GM23338 (cell line): ENCODE measurements at regions not wholly inside any gene's neighbourhood (a gene's known extent, or its start where the extent isn't known, plus 50 kb on each side); places are given as distances from the start of the nearest gene placed in this dataset.

Experiments used
- ATAC-seq: fragments of 200-7000 bp; cut with Tn5 transposase; 3 replicates; pipeline ENCODE4 v1.9.1; 2020
- DNase-seq: peaks from one replicate; pipeline ENCODE4 v3.0.0-alpha.2; 2015; ENCODE audit warnings: low spot score
- H2AFZ ChIP-seq: fragments of 200-600 bp; sonication (generic); 2 replicates; pipeline ENCODE4 v1.8.0; 2016; ENCODE audit warnings: antibody characterized with exemption, mild to moderate bottlenecking, moderate library complexity
- H3F3A ChIP-seq: fragments of 200-600 bp; sonication (generic); replicated peaks from 2 replicates; pipeline ENCODE4 v1.8.0; 2017; ENCODE audit warnings: antibody characterized with exemption, mixed run types, low read depth
- H3K27ac ChIP-seq: fragments of 200-600 bp; sonication (generic); 2 replicates; pipeline ENCODE4 v1.6.1; 2016; ENCODE audit warnings: low read depth
- H3K27me3 ChIP-seq: fragments of 200-600 bp; sonication (generic); 2 replicates; pipeline ENCODE4 v1.8.0; 2016; ENCODE audit warnings: mild to moderate bottlenecking, mixed run types, moderate library complexity; ENCODE audit not compliant: insufficient read depth
- H3K36me3 ChIP-seq: fragments of 200-600 bp; sonication (generic); 2 replicates; pipeline ENCODE4 v1.8.0; 2016; ENCODE audit warnings: mild to moderate bottlenecking; ENCODE audit not compliant: insufficient read depth
- H3K4me1 ChIP-seq: fragments of 200-600 bp; sonication (generic); 2 replicates; pipeline ENCODE4 v1.8.0; 2016; ENCODE audit warnings: mild to moderate bottlenecking, moderate library complexity; ENCODE audit not compliant: insufficient read depth
- H3K4me2 ChIP-seq: fragments of 200-600 bp; sonication (generic); 2 replicates; pipeline ENCODE4 v1.7.1; 2017; ENCODE audit warnings: mixed run types
- H3K4me3 ChIP-seq: fragments of 200-600 bp; sonication (generic); 2 replicates; pipeline ENCODE4 v1.6.1; 2016; ENCODE audit warnings: mixed run types
- H3K79me2 ChIP-seq: fragments of 200-600 bp; sonication (generic); replicated peaks from 2 replicates; pipeline ENCODE4 v1.8.0; 2017; ENCODE audit warnings: mild to moderate bottlenecking; ENCODE audit not compliant: insufficient read depth
- H3K9me2 ChIP-seq: fragments of 200-600 bp; sonication (generic); 2 replicates; pipeline ENCODE4 v1.8.0; 2017; ENCODE audit not compliant: insufficient read depth
- H4K20me1 ChIP-seq: fragments of 200-600 bp; sonication (generic); replicated peaks from 2 replicates; pipeline ENCODE4 v1.8.0; 2017; ENCODE audit warnings: mild to moderate bottlenecking; ENCODE audit not compliant: insufficient read depth
- H3K27ac Mint-ChIP-seq: 2 replicates; pipeline ENCODE4 v1.8.0; 2020; ENCODE audit warnings: inconsistent platforms, mild to moderate bottlenecking, moderate library complexity, mixed read lengths
- H3K27me3 Mint-ChIP-seq: 3 replicates; pipeline ENCODE4 v1.8.0; 2022; ENCODE audit warnings: low read depth, mild to moderate bottlenecking, moderate library complexity, mixed read lengths, inconsistent platforms; ENCODE audit not compliant: insufficient read depth, poor library complexity
- H3K36me3 Mint-ChIP-seq: 3 replicates; pipeline ENCODE4 v1.8.0; 2021; ENCODE audit warnings: low read depth, mild to moderate bottlenecking, inconsistent platforms, moderate library complexity, mixed read lengths
- H3K4me1 Mint-ChIP-seq: 3 replicates; pipeline ENCODE4 v1.8.0; 2020; ENCODE audit warnings: mild to moderate bottlenecking, inconsistent platforms, mixed read lengths
- H3K4me3 Mint-ChIP-seq: 3 replicates; pipeline ENCODE4 v1.8.0; 2021; ENCODE audit warnings: moderate library complexity, mild to moderate bottlenecking, inconsistent platforms, mixed read lengths
- H3K9me3 Mint-ChIP-seq: 3 replicates; pipeline ENCODE4 v1.8.0; 2020; ENCODE audit warnings: moderate library complexity, mild to moderate bottlenecking, inconsistent platforms, mixed read lengths
- CREB1 ChIP-seq: fragments of 250-450 bp; sonication (Bioruptor Pico); IDR thresholded peaks from 2 replicates; pipeline ENCODE4 v1.5.0; 2020; ENCODE audit warnings: low read depth, mild to moderate bottlenecking, moderate library complexity
- CTCF ChIP-seq, 2 experiments: fragments of 200-600 bp in 1 of 2; sonication (generic) in 1 of 2; conservative IDR thresholded peaks; 2 replicates each; pipeline versions ENCODE4 v1.5.1 to v1.6.1; 2016 to 2017; ENCODE audit warnings: antibody characterized with exemption in 2 of 2, low read depth in 2 of 2, mild to moderate bottlenecking in 2 of 2, moderate library complexity in 1 of 2
- EZH2 ChIP-seq: fragments of 200-600 bp; sonication (generic); IDR thresholded peaks from one replicate; pipeline ENCODE4 v1.8.0; 2017; ENCODE audit warnings: antibody characterized with exemption, mild to moderate bottlenecking, low read depth; ENCODE audit not compliant: unreplicated experiment
- JUNB ChIP-seq: IDR thresholded peaks from one replicate; pipeline ENCODE4 v1.6.1; 2016; ENCODE audit warnings: antibody characterized with exemption; ENCODE audit not compliant: unreplicated experiment
- POLR2AphosphoS5 ChIP-seq: IDR thresholded peaks from 2 replicates; pipeline ENCODE4 v1.6.1; 2016; ENCODE audit warnings: antibody characterized with exemption, low read depth
- STAT1 ChIP-seq: IDR thresholded peaks from one replicate; pipeline ENCODE4 v1.6.1; 2016; ENCODE audit warnings: antibody characterized with exemption; ENCODE audit not compliant: unreplicated experiment
- ZNF114 ChIP-seq: fragments of 250-450 bp; sonication (Bioruptor Pico); IDR thresholded peaks from 2 replicates; pipeline ENCODE4 v1.5.0; 2020; ENCODE audit warnings: mild to moderate bottlenecking, moderate library complexity
- ZNF331 ChIP-seq: fragments of 250-450 bp; sonication (Bioruptor Pico); IDR thresholded peaks from 2 replicates; pipeline ENCODE4 v1.5.0; 2020; ENCODE audit warnings: low read depth, mild to moderate bottlenecking, moderate library complexity
- ZNF462 ChIP-seq: fragments of 250-450 bp; sonication (Bioruptor Pico); IDR thresholded peaks from 2 replicates; pipeline ENCODE4 v1.5.0; 2020; ENCODE audit warnings: mild to moderate bottlenecking, moderate library complexity

GRCh38 chr3:76776927-76777326 is 263.0 kb upstream of the ROBO2 start (continued):
- TF ChIP-seq CTCF (conservative IDR thresholded peaks at IDR 0.05; ENCODE audit: low read depth in 2 of 2) (no peak), POLR2AphosphoS5 (no peak), ZNF331 (CRISPR knock-in tag) (no peak)

- H3K4me1 ChIP-seq = peaks cover 7% of the 10 kb centered on the region; the same call in 1 of the 2 replicates
- H2AFZ ChIP-seq = no peak overlapping the region
- H3K27ac ChIP-seq = no peak overlapping the region
- H3K36me3 ChIP-seq = no peaks in the 10 kb centered on the region
- no peaks in the 10 kb centered on the region for H4K20me1 ChIP-seq
- H3K27me3 ChIP-seq = no peaks in the 10 kb centered on the region
- H3K36me3 Mint-ChIP-seq = no peaks in the 10 kb centered on the region; the same call in 1 of the 3 replicates
- ATAC-seq (no peak), DNase-seq (no peak)
- peaks cover 4% of the 10 kb centered on the region; the same call in 2 of the 3 replicates for H3K9me3 Mint-ChIP-seq
- peaks cover 3% of the 10 kb centered on the region for H3K27me3 Mint-ChIP-seq
- no peak overlapping the region for H3K27ac Mint-ChIP-seq
- no peak for TF ChIP-seq CREB1
- H3K4me2 ChIP-seq = no peak overlapping the region
- no peak overlapping the region for H3K4me3 ChIP-seq
- H3K4me3 Mint-ChIP-seq = no peak overlapping the region
- H3K9me2 ChIP-seq = 0 out of 2 replicates have a peak, but pooled peaks cover 7% of the 10 kb centered on the region
- peaks cover 8% of the 10 kb centered on the region for H3K4me1 Mint-ChIP-seq
- H3F3A ChIP-seq = no peaks in the 10 kb centered on the region
- no peaks in the 10 kb centered on the region for H3K79me2 ChIP-seq
These were observed 251.7 kb upstream of the ROBO2 start for GRCh38 chr3:76788206-76788605.

- H3K36me3 ChIP-seq = no peaks in the 10 kb centered on the region
- Mint-ChIP-seq H3K4me3 (no peak overlapping the region), H3K4me1 (peaks cover 8% of the 10 kb centered on the region), H3K9me3 (no peaks in the 10 kb centered on the region; the same call in 2 of the 3 replicates), H3K27ac (peak overlapping the region; percentile 55), H3K27me3 (peaks cover 3% of the 10 kb centered on the region), H3K36me3 (no peaks in the 10 kb centered on the region; the same call in 2 of the 3 replicates)
- H3K27ac ChIP-seq = no peak overlapping the region
- H4K20me1 ChIP-seq = no peaks in the 10 kb centered on the region
- 0 out of 2 replicates have a peak, but pooled peaks cover 7% of the 10 kb centered on the region for H3K9me2 ChIP-seq
- H3F3A ChIP-seq = no peaks in the 10 kb centered on the region
- 0 out of 2 replicates have a peak overlapping the region, but pooled peaks have one; percentile 1 for H2AFZ ChIP-seq
- no peak overlapping the region for H3K4me3 ChIP-seq
- no peaks in the 10 kb centered on the region for H3K79me2 ChIP-seq
- DNase-seq (peak; percentile 26), ATAC-seq (no peak; the same call in 2 of the 3 replicates)
- no peaks in the 10 kb centered on the region for H3K27me3 ChIP-seq
- H3K4me2 ChIP-seq = peak overlapping the region; percentile 23; the same call in 1 of the 2 replicates
- H3K4me1 ChIP-seq = peaks cover 7% of the 10 kb centered on the region; the same call in 1 of the 2 replicates
- TF ChIP-seq JUNB (no peak), ZNF114 (CRISPR knock-in tag) (no peak), ZNF462 (CRISPR knock-in tag) (no peak), EZH2 (no peak), ZNF331 (CRISPR knock-in tag) (no peak), STAT1 (no peak), CREB1 (no peak), CTCF (conservative IDR thresholded peaks at IDR 0.05; ENCODE audit: low read depth in 2 of 2) (no peak)
These were observed 250.7 kb upstream of the ROBO2 start for GRCh38 chr3:76789237-76789636.
